ENCODE measurements at regions not wholly inside any gene's neighbourhood (a gene's known extent, or its start where the extent isn't known, plus 50 kb on each side); places are given as distances from the start of the nearest gene placed in this dataset.

- intact Hi-C loops (cut with DNase I) = no loop called here
These were observed 285.4 kb upstream of the ARSJ start for GRCh38 chr4:114264877-114265291.

GRCh38 chr4:114265342-114265741 lies 285.9 kb upstream of the ARSJ start:
- no peaks in the 10 kb centered on the region for H3K36me3 ChIP-seq
- H3K27ac ChIP-seq = no peak overlapping the region
- intact Hi-C loops (cut with DNase I) = no loop called here
- no peaks in the 10 kb centered on the region for H3K27me3 ChIP-seq
- WGBS, 2 donors = 72% methylated on average over 3 of the region's 3 CpGs
- no peak for DNase-seq
- H3K4me1 ChIP-seq = peaks cover 0 to 5% (median 2%) of the 10 kb centered on the region in 4 donors
- no peak overlapping the region for H3K4me3 ChIP-seq
- H3K9me3 ChIP-seq = no peaks in the 10 kb centered on the region
- no peak for TF ChIP-seq POLR2AphosphoS5 (IDR thresholded peaks at IDR 0.05)
- no peak for TF ChIP-seq POLR2A (IDR thresholded peaks at IDR 0.05)
- TF ChIP-seq CTCF (IDR thresholded peaks at IDR 0.05) = no peak
- TF ChIP-seq EP300 (IDR thresholded peaks at IDR 0.05) = no peak

More at GRCh38 chr4:114264877-114265291, 285.4 kb upstream of the ARSJ start:
- WGBS, 2 donors = 18 to 58% methylated on average over 1 of the region's 1 CpG
- Histone ChIP-seq H3K4me3 (no peak overlapping the region), H3K27me3 (no peaks in the 10 kb centered on the region), H3K27ac (no peak overlapping the region), H3K9me3 (no peaks in the 10 kb centered on the region), H3K4me1 (peaks cover 0 to 6% (median 2%) of the 10 kb centered on the region in 4 donors), H3K36me3 (no peaks in the 10 kb centered on the region)
- DNase-seq = no peak
- TF ChIP-seq POLR2AphosphoS5 (IDR thresholded peaks at IDR 0.05) = no peak
- no peak for TF ChIP-seq EP300 (IDR thresholded peaks at IDR 0.05)
- TF ChIP-seq CTCF (IDR thresholded peaks at IDR 0.05) = no peak
- TF ChIP-seq POLR2A (IDR thresholded peaks at IDR 0.05) = no peak

- Histone ChIP-seq H3K9me3 (no peaks in the 10 kb centered on the region), H3K27ac (no peak overlapping the region), H3K36me3 (no peaks in the 10 kb centered on the region), H3K4me3 (no peak overlapping the region), H3K4me1 (peaks cover 0 to 21% (median 4%) of the 10 kb centered on the region in 4 donors), H3K27me3 (no peaks in the 10 kb centered on the region)
- no peak for DNase-seq
- WGBS, 2 donors = 82 to 95% methylated on average over 1 of the region's 1 CpG
- TF ChIP-seq POLR2A (IDR thresholded peaks at IDR 0.05) = no peak
- no peak for TF ChIP-seq POLR2AphosphoS5 (IDR thresholded peaks at IDR 0.05)
- TF ChIP-seq EP300 (IDR thresholded peaks at IDR 0.05) = no peak
- no peak for TF ChIP-seq CTCF (IDR thresholded peaks at IDR 0.05)
- intact Hi-C loops (cut with DNase I) = no loop called here
These were observed 288.5 kb upstream of the ARSJ start for GRCh38 chr4:114267976-114268375.

GRCh38 chr4:114271031-114271430 lies 291.6 kb upstream of the ARSJ start:
- TF ChIP-seq CTCF (IDR thresholded peaks at IDR 0.05) (no peak), EP300 (IDR thresholded peaks at IDR 0.05) (no peak), POLR2AphosphoS5 (IDR thresholded peaks at IDR 0.05) (no peak), POLR2A (IDR thresholded peaks at IDR 0.05) (no peak)
- no peak for DNase-seq
- Histone ChIP-seq H3K4me1 (peaks cover 0 to 16% (median 2%) of the 10 kb centered on the region in 4 donors), H3K9me3 (no peaks in the 10 kb centered on the region), H3K27me3 (no peaks in the 10 kb centered on the region), H3K36me3 (no peaks in the 10 kb centered on the region), H3K27ac (no peak overlapping the region), H3K4me3 (no peak overlapping the region)
- intact Hi-C loops (cut with DNase I) = no loop called here

GRCh38 chr4:114272226-114272625 lies 292.8 kb upstream of the ARSJ start:
- H3K9me3 ChIP-seq = no peaks in the 10 kb centered on the region
- no peak for DNase-seq
- TF ChIP-seq POLR2A (IDR thresholded peaks at IDR 0.05) = no peak
- peak in 1 of 4 donors; percentile 11 for TF ChIP-seq POLR2AphosphoS5 (IDR thresholded peaks at IDR 0.05)
- TF ChIP-seq EP300 (IDR thresholded peaks at IDR 0.05) = no peak
- H3K27ac ChIP-seq = no peak overlapping the region
- H3K4me3 ChIP-seq = no peak overlapping the region
- H3K4me1 ChIP-seq = peaks cover 0 to 16% (median 2%) of the 10 kb centered on the region in 4 donors
- H3K36me3 ChIP-seq = no peaks in the 10 kb centered on the region
- intact Hi-C loops (cut with DNase I) = no loop called here
- H3K27me3 ChIP-seq = no peaks in the 10 kb centered on the region

Measured in sigmoid colon (tissue), 6 donors.